ENCODE measurements at regions not wholly inside any gene's neighbourhood (a gene's known extent, or its start where the extent isn't known, plus 50 kb on each side); places are given as distances from the start of the nearest gene placed in this dataset.

GRCh38 chr4:114193624-114194399, 214.4 kb upstream of the ARSJ start:
- Histone ChIP-seq H3K27me3 (ENCODE audit: control insufficient read depth, insufficient read depth, low read length) (no peaks in the 10 kb centered on the region), H3K36me3 (ENCODE audit: control insufficient read depth, insufficient read depth, low read length) (no peaks in the 10 kb centered on the region), H3K9ac (ENCODE audit: low read length) (no peak overlapping the region), H3K4me1 (ENCODE audit: control insufficient read depth, insufficient read depth, low read length) (no peaks in the 10 kb centered on the region), H3K27ac (ENCODE audit: low read depth, low read length) (no peak overlapping the region), H3K4me3 (ENCODE audit: low read length) (no peak overlapping the region)

GRCh38 chr4:114196606-114197005, 217.2 kb upstream of the ARSJ start:
- H3K4me1 ChIP-seq (ENCODE audit: control insufficient read depth, insufficient read depth, low read length), result no peaks in the 10 kb centered on the region
- H3K4me3 ChIP-seq (ENCODE audit: low read length), result no peak overlapping the region
- no peak overlapping the region for H3K27ac ChIP-seq (ENCODE audit: low read depth, low read length)
- no peaks in the 10 kb centered on the region for H3K27me3 ChIP-seq (ENCODE audit: control insufficient read depth, insufficient read depth, low read length)
- no peaks in the 10 kb centered on the region for H3K36me3 ChIP-seq (ENCODE audit: control insufficient read depth, insufficient read depth, low read length)
- H3K9ac ChIP-seq (ENCODE audit: low read length), result no peak overlapping the region

- Histone ChIP-seq H3K9ac (ENCODE audit: low read length) (no peak overlapping the region), H3K27me3 (ENCODE audit: control insufficient read depth, insufficient read depth, low read length) (no peaks in the 10 kb centered on the region), H3K4me1 (ENCODE audit: control insufficient read depth, insufficient read depth, low read length) (no peaks in the 10 kb centered on the region), H3K4me3 (ENCODE audit: low read length) (no peak overlapping the region), H3K36me3 (ENCODE audit: control insufficient read depth, insufficient read depth, low read length) (no peaks in the 10 kb centered on the region), H3K27ac (ENCODE audit: low read depth, low read length) (no peak overlapping the region)
These were observed 220.6 kb upstream of the ARSJ start for GRCh38 chr4:114200026-114200425.

- no peaks in the 10 kb centered on the region for H3K4me1 ChIP-seq (ENCODE audit: control insufficient read depth, insufficient read depth, low read length)
- H3K27me3 ChIP-seq (ENCODE audit: control insufficient read depth, insufficient read depth, low read length), result no peaks in the 10 kb centered on the region
- no peak overlapping the region for H3K27ac ChIP-seq (ENCODE audit: low read depth, low read length)
- no peak overlapping the region for H3K4me3 ChIP-seq (ENCODE audit: low read length)
- no peaks in the 10 kb centered on the region for H3K36me3 ChIP-seq (ENCODE audit: control insufficient read depth, insufficient read depth, low read length)
- no peak overlapping the region for H3K9ac ChIP-seq (ENCODE audit: low read length)
These were observed 225.8 kb upstream of the ARSJ start for GRCh38 chr4:114205261-114205660.

- H3K27me3 ChIP-seq (ENCODE audit: control insufficient read depth, insufficient read depth, low read length), result no peaks in the 10 kb centered on the region
- H3K36me3 ChIP-seq (ENCODE audit: control insufficient read depth, insufficient read depth, low read length), result no peaks in the 10 kb centered on the region
- no peak overlapping the region for H3K27ac ChIP-seq (ENCODE audit: low read depth, low read length)
- H3K4me3 ChIP-seq (ENCODE audit: low read length), result no peak overlapping the region
- H3K9ac ChIP-seq (ENCODE audit: low read length), result no peak overlapping the region
- H3K4me1 ChIP-seq (ENCODE audit: control insufficient read depth, insufficient read depth, low read length), result no peaks in the 10 kb centered on the region
These were observed 229.2 kb upstream of the ARSJ start for GRCh38 chr4:114208574-114209151.

- H3K4me3 ChIP-seq (ENCODE audit: low read length), result no peak overlapping the region
- no peak overlapping the region for H3K27ac ChIP-seq (ENCODE audit: low read depth, low read length)
- no peak overlapping the region for H3K9ac ChIP-seq (ENCODE audit: low read length)
- no peaks in the 10 kb centered on the region for H3K4me1 ChIP-seq (ENCODE audit: control insufficient read depth, insufficient read depth, low read length)
- H3K27me3 ChIP-seq (ENCODE audit: control insufficient read depth, insufficient read depth, low read length), result no peaks in the 10 kb centered on the region
- H3K36me3 ChIP-seq (ENCODE audit: control insufficient read depth, insufficient read depth, low read length), result no peaks in the 10 kb centered on the region
These were observed 230.1 kb upstream of the ARSJ start for GRCh38 chr4:114209584-114209983.

GRCh38 chr4:114211556-114211955, 232.1 kb upstream of the ARSJ start:
- H3K27ac ChIP-seq (ENCODE audit: low read depth, low read length), result no peak overlapping the region
- H3K27me3 ChIP-seq (ENCODE audit: control insufficient read depth, insufficient read depth, low read length), result no peaks in the 10 kb centered on the region
- no peaks in the 10 kb centered on the region for H3K4me1 ChIP-seq (ENCODE audit: control insufficient read depth, insufficient read depth, low read length)
- no peak overlapping the region for H3K4me3 ChIP-seq (ENCODE audit: low read length)
- H3K36me3 ChIP-seq (ENCODE audit: control insufficient read depth, insufficient read depth, low read length), result no peaks in the 10 kb centered on the region
- no peak overlapping the region for H3K9ac ChIP-seq (ENCODE audit: low read length)

GRCh38 chr4:114217150-114217817, 237.8 kb upstream of the ARSJ start:
- no peaks in the 10 kb centered on the region for H3K27me3 ChIP-seq (ENCODE audit: control insufficient read depth, insufficient read depth, low read length)
- no peak overlapping the region for H3K4me3 ChIP-seq (ENCODE audit: low read length)
- H3K4me1 ChIP-seq (ENCODE audit: control insufficient read depth, insufficient read depth, low read length), result no peaks in the 10 kb centered on the region
- no peaks in the 10 kb centered on the region for H3K36me3 ChIP-seq (ENCODE audit: control insufficient read depth, insufficient read depth, low read length)
- no peak overlapping the region for H3K9ac ChIP-seq (ENCODE audit: low read length)
- no peak overlapping the region for H3K27ac ChIP-seq (ENCODE audit: low read depth, low read length)

GRCh38 chr4:114223580-114223979, 244.1 kb upstream of the ARSJ start:
- Histone ChIP-seq H3K36me3 (ENCODE audit: control insufficient read depth, insufficient read depth, low read length) (no peaks in the 10 kb centered on the region), H3K9ac (ENCODE audit: low read length) (no peak overlapping the region), H3K27me3 (ENCODE audit: control insufficient read depth, insufficient read depth, low read length) (no peaks in the 10 kb centered on the region), H3K27ac (ENCODE audit: low read depth, low read length) (no peak overlapping the region), H3K4me3 (ENCODE audit: low read length) (no peak overlapping the region), H3K4me1 (ENCODE audit: control insufficient read depth, insufficient read depth, low read length) (no peaks in the 10 kb centered on the region)

GRCh38 chr4:114225436-114225835, 246.0 kb upstream of the ARSJ start:
- H3K27ac ChIP-seq (ENCODE audit: low read depth, low read length), result no peak overlapping the region
- H3K36me3 ChIP-seq (ENCODE audit: control insufficient read depth, insufficient read depth, low read length), result no peaks in the 10 kb centered on the region
- H3K27me3 ChIP-seq (ENCODE audit: control insufficient read depth, insufficient read depth, low read length), result no peaks in the 10 kb centered on the region
- no peak overlapping the region for H3K9ac ChIP-seq (ENCODE audit: low read length)
- H3K4me1 ChIP-seq (ENCODE audit: control insufficient read depth, insufficient read depth, low read length), result no peaks in the 10 kb centered on the region
- no peak overlapping the region for H3K4me3 ChIP-seq (ENCODE audit: low read length)

- Histone ChIP-seq H3K27ac (ENCODE audit: low read depth, low read length) (no peak overlapping the region), H3K36me3 (ENCODE audit: control insufficient read depth, insufficient read depth, low read length) (no peaks in the 10 kb centered on the region), H3K27me3 (ENCODE audit: control insufficient read depth, insufficient read depth, low read length) (no peaks in the 10 kb centered on the region), H3K4me3 (ENCODE audit: low read length) (no peak overlapping the region), H3K9ac (ENCODE audit: low read length) (no peak overlapping the region), H3K4me1 (ENCODE audit: control insufficient read depth, insufficient read depth, low read length) (no peaks in the 10 kb centered on the region)
These were observed 246.7 kb upstream of the ARSJ start for GRCh38 chr4:114226179-114226578.

GRCh38 chr4:114226968-114227760, 247.7 kb upstream of the ARSJ start:
- Histone ChIP-seq H3K36me3 (ENCODE audit: control insufficient read depth, insufficient read depth, low read length) (no peaks in the 10 kb centered on the region), H3K4me3 (ENCODE audit: low read length) (no peak overlapping the region), H3K4me1 (ENCODE audit: control insufficient read depth, insufficient read depth, low read length) (no peaks in the 10 kb centered on the region), H3K27me3 (ENCODE audit: control insufficient read depth, insufficient read depth, low read length) (no peaks in the 10 kb centered on the region), H3K27ac (ENCODE audit: low read depth, low read length) (no peak overlapping the region), H3K9ac (ENCODE audit: low read length) (no peak overlapping the region)
